H9 (cell line): ENCODE measurements at regions not wholly inside any gene's neighbourhood (a gene's known extent, or its start where the extent isn't known, plus 50 kb on each side); places are given as distances from the start of the nearest gene placed in this dataset.
A peak's percentile ranks its signal among the peaks of the same experiment; 100 is the strongest.
"Not testable (repeated sequence)": the region's sequence is repeated elsewhere in the genome, so short reads cannot be mapped to it uniquely, and the experiment has no call there.

ENCODE experiments used
- DNase-seq: peaks from one replicate; pipeline ENCODE4 v3.0.0-alpha.2; 2017
- H2AFZ ChIP-seq: one replicate; pipeline ENCODE4 v1.6.1; 2013; ENCODE audit warnings: mild to moderate bottlenecking, low read length, control low read depth, moderate library complexity
- H2AK5ac ChIP-seq: 2 replicates; pipeline ENCODE4 v1.6.1; 2013; ENCODE audit warnings: low read length, control low read depth, mixed read lengths; ENCODE audit not compliant: insufficient read length
- H2BK120ac ChIP-seq: one replicate; pipeline ENCODE4 v1.6.1; 2013; ENCODE audit warnings: low read depth, mild to moderate bottlenecking, low read length, control low read depth, inconsistent platforms; ENCODE audit not compliant: poor library complexity, severe bottlenecking
- H2BK12ac ChIP-seq: 2 replicates; pipeline ENCODE4 v1.6.1; 2013; ENCODE audit warnings: low read length, control low read depth, mixed read lengths, low read depth; ENCODE audit not compliant: insufficient read length
- H2BK15ac ChIP-seq: 2 replicates; pipeline ENCODE4 v1.6.1; 2013; ENCODE audit warnings: low read depth, low read length, control low read depth
- H2BK20ac ChIP-seq: one replicate; pipeline ENCODE4 v1.6.1; 2013; ENCODE audit warnings: low read depth, mild to moderate bottlenecking, low read length, control low read depth, inconsistent platforms; ENCODE audit not compliant: poor library complexity, severe bottlenecking
- H2BK5ac ChIP-seq: 2 replicates; pipeline ENCODE4 v1.6.1; 2013; ENCODE audit warnings: low read length, control low read depth, mixed read lengths; ENCODE audit not compliant: insufficient read length
- H3K14ac ChIP-seq: 2 replicates; pipeline ENCODE4 v1.6.1; 2013; ENCODE audit warnings: low read length, control low read depth; ENCODE audit not compliant: insufficient read depth
- H3K18ac ChIP-seq: 2 replicates; pipeline ENCODE4 v1.6.1; 2013; ENCODE audit warnings: low read depth, mild to moderate bottlenecking, mixed read lengths, low read length, control low read depth; ENCODE audit not compliant: insufficient read length
- H3K23ac ChIP-seq: 2 replicates; pipeline ENCODE4 v1.6.1; 2013; ENCODE audit warnings: low read length, control low read depth, mixed read lengths, low read depth; ENCODE audit not compliant: insufficient read length
- H3K23me2 ChIP-seq: 2 replicates; pipeline ENCODE4 v1.6.1; 2013; ENCODE audit warnings: low read depth, mild to moderate bottlenecking, mixed read lengths, low read length, control low read depth; ENCODE audit not compliant: insufficient read length, poor library complexity, severe bottlenecking
- H3K27ac ChIP-seq: 2 replicates; pipeline ENCODE4 v1.5.1; 2013; ENCODE audit warnings: low read length, control low read depth, mixed read lengths, low read depth; ENCODE audit not compliant: insufficient read length
- H3K27me3 ChIP-seq: 2 replicates; pipeline ENCODE4 v1.6.1; 2013; ENCODE audit warnings: low read length, control low read depth, inconsistent platforms; ENCODE audit not compliant: insufficient read depth
- H3K4ac ChIP-seq: 2 replicates; pipeline ENCODE4 v1.6.1; 2013; ENCODE audit warnings: low read depth, mild to moderate bottlenecking, control low read depth, inconsistent platforms, low read length, moderate library complexity
- H3K4me1 ChIP-seq: 2 replicates; pipeline ENCODE4 v1.6.1; 2013; ENCODE audit warnings: low read length, control low read depth, inconsistent platforms; ENCODE audit not compliant: insufficient read depth
- H3K4me2 ChIP-seq: 2 replicates; pipeline ENCODE4 v1.6.1; 2013; ENCODE audit warnings: low read length, control low read depth, mixed read lengths; ENCODE audit not compliant: insufficient read length, insufficient read depth
- H3K56ac ChIP-seq: 2 replicates; pipeline ENCODE4 v1.6.1; 2013; ENCODE audit warnings: low read depth, mild to moderate bottlenecking, mixed read lengths, low read length, control low read depth; ENCODE audit not compliant: insufficient read length
- H3K79me1 ChIP-seq: 2 replicates; pipeline ENCODE4 v1.6.1; 2013; ENCODE audit warnings: low read depth, mild to moderate bottlenecking, moderate library complexity, low read length, control low read depth, inconsistent platforms; ENCODE audit not compliant: insufficient read depth, poor library complexity, severe bottlenecking
- H3K79me2 ChIP-seq: 2 replicates; pipeline ENCODE4 v1.6.1; 2013; ENCODE audit warnings: low read length, control low read depth, inconsistent platforms; ENCODE audit not compliant: insufficient read depth
- H3K9ac ChIP-seq: 2 replicates; pipeline ENCODE4 v1.6.1; 2013; ENCODE audit warnings: low read length, control low read depth, mixed read lengths; ENCODE audit not compliant: insufficient read length; ENCODE audit errors: extremely low read depth
- H3K9me3 ChIP-seq: one replicate; pipeline ENCODE4 v1.6.1; 2013; ENCODE audit warnings: low read depth, low read length, inconsistent platforms; ENCODE audit not compliant: control insufficient read depth
- H3T11ph ChIP-seq: one replicate; pipeline ENCODE4 v1.6.1; 2013; ENCODE audit warnings: mild to moderate bottlenecking, low read length, control low read depth, inconsistent platforms
- H4K20me1 ChIP-seq: one replicate; pipeline ENCODE4 v1.6.1; 2013; ENCODE audit not compliant: control insufficient read depth, insufficient read length, insufficient read depth
- H4K5ac ChIP-seq: 2 replicates; pipeline ENCODE4 v1.6.1; 2013; ENCODE audit warnings: low read depth, mild to moderate bottlenecking, mixed read lengths, low read length, control low read depth; ENCODE audit not compliant: insufficient read length
- H4K8ac ChIP-seq: replicated peaks from 2 replicates; pipeline ENCODE4 v1.6.1; 2013; ENCODE audit warnings: low read length, control low read depth, mixed read lengths, low read depth; ENCODE audit not compliant: insufficient read length
- H4K91ac ChIP-seq: 2 replicates; pipeline ENCODE4 v1.6.1; 2013; ENCODE audit warnings: low read depth, mild to moderate bottlenecking, moderate library complexity, mixed read lengths, low read length, control low read depth; ENCODE audit not compliant: insufficient read length
- H3K27ac Mint-ChIP-seq, 3 experiments: 2 replicates in 2 of 3; 3 replicates in 1 of 3; pipeline ENCODE4 v1.8.0; 2020 to 2021; ENCODE audit warnings: mixed read lengths in 3 of 3, mild to moderate bottlenecking in 1 of 3, moderate library complexity in 1 of 3
- H3K27me3 Mint-ChIP-seq: 2 replicates; pipeline ENCODE4 v1.8.0; 2021; ENCODE audit warnings: low read depth, mild to moderate bottlenecking, moderate library complexity, mixed read lengths
- H3K36me3 Mint-ChIP-seq, 3 experiments: 2 replicates in 2 of 3; 3 replicates in 1 of 3; pipeline ENCODE4 v1.8.0; 2020 to 2021; ENCODE audit warnings: low read depth in 3 of 3, mixed read lengths in 3 of 3; ENCODE audit not compliant: insufficient read depth in 1 of 3
- H3K4me1 Mint-ChIP-seq, 2 experiments: 2 replicates each; pipeline ENCODE4 v1.8.0; 2020; ENCODE audit warnings: mixed read lengths in 2 of 2
- H3K4me3 Mint-ChIP-seq, 2 experiments: 2 replicates in 1 of 2; 3 replicates in 1 of 2; pipeline ENCODE4 v1.8.0; 2020 to 2021; ENCODE audit warnings: mild to moderate bottlenecking in 2 of 2, mixed read lengths in 2 of 2, moderate library complexity in 1 of 2
- H3K9me3 Mint-ChIP-seq, 2 experiments: 2 replicates in 1 of 2; 3 replicates in 1 of 2; pipeline ENCODE4 v1.8.0; 2020; ENCODE audit warnings: mild to moderate bottlenecking in 2 of 2, mixed read lengths in 2 of 2, moderate library complexity in 1 of 2
- CTCF ChIP-seq: fragments of 200-600 bp; sonication (generic); conservative IDR thresholded peaks from 3 replicates; pipeline ENCODE4 v1.8.0; 2021; ENCODE audit warnings: antibody characterized with exemption, mild to moderate bottlenecking
- WGBS: extraction: QIAGEN DNeasy Blood & Tissue Kit; methylation state at CpG from one replicate; pipeline ENCODE4 v1.1.7; 2013; ENCODE audit warnings: missing lambda C conversion rate, low lambda C conversion rate, mixed read lengths; ENCODE audit not compliant: insufficient read length; ENCODE audit errors: extremely low coverage; 5-methylcytosine and 5-hydroxymethylcytosine counted together

- no peak overlapping the region for H3K27ac ChIP-seq
- no peak overlapping the region for H4K8ac ChIP-seq
- no peak overlapping the region for H3K9ac ChIP-seq
- Mint-ChIP-seq H3K27ac (no peak overlapping the region), H3K4me1 (peaks cover 5 to 8% of the 10 kb centered on the region in 2 experiments; a peak in 3 of 4 replicates), H3K27me3 (no peaks in the 10 kb centered on the region; the same call in none of the 2 replicates), H3K4me3 (peak overlapping the region in 1 of 2 experiments; percentile 19; a peak in 1 of 5 replicates), H3K9me3 (no peaks in the 10 kb centered on the region), H3K36me3 (no peaks in the 10 kb centered on the region)
- WGBS, result no CpG with 5 or more reads among the region's 9 CpGs
- H3K9me3 ChIP-seq, result no peaks in the 10 kb centered on the region
- H4K5ac ChIP-seq, result no peak overlapping the region
- no peaks in the 10 kb centered on the region for H3K4me1 ChIP-seq
- no peak overlapping the region for H3K56ac ChIP-seq
- no peak overlapping the region for H3K4ac ChIP-seq
- H3K23me2 ChIP-seq, result no peaks in the 10 kb centered on the region
- TF ChIP-seq CTCF, result peak; percentile 79
- no peak overlapping the region for H3T11ph ChIP-seq
- H3K4me2 ChIP-seq, result no peak overlapping the region
- peak; percentile 32 for DNase-seq
- no peak overlapping the region for H2AK5ac ChIP-seq
- H2BK15ac ChIP-seq, result no peak overlapping the region
- H2AFZ ChIP-seq, result no peak overlapping the region
- no peak overlapping the region for H2BK5ac ChIP-seq
- H2BK20ac ChIP-seq, result no peak overlapping the region
- H2BK12ac ChIP-seq, result no peak overlapping the region
- no peaks in the 10 kb centered on the region for H3K79me2 ChIP-seq
- H3K27me3 ChIP-seq, result no peaks in the 10 kb centered on the region
- H3K23ac ChIP-seq, result no peak overlapping the region
- H3K18ac ChIP-seq, result no peak overlapping the region
- no peaks in the 10 kb centered on the region for H4K20me1 ChIP-seq
- H2BK120ac ChIP-seq, result no peak overlapping the region
- no peaks in the 10 kb centered on the region for H3K79me1 ChIP-seq
- H4K91ac ChIP-seq, result no peak overlapping the region
- H3K14ac ChIP-seq, result no peak overlapping the region
Measured at GRCh38 chr6:28683945-28684538, 158.4 kb downstream of the GPX5 start.

- not testable (repeated sequence) for H3K9me3 ChIP-seq, H3T11ph ChIP-seq, H3K27me3 Mint-ChIP-seq, H3K56ac ChIP-seq, H3K27me3 ChIP-seq, H4K8ac ChIP-seq, H4K20me1 ChIP-seq, H4K5ac ChIP-seq, DNase-seq, H2BK20ac ChIP-seq, H3K23ac ChIP-seq, H3K36me3 Mint-ChIP-seq, H3K27ac ChIP-seq, H2BK15ac ChIP-seq, H3K79me2 ChIP-seq, H2BK120ac ChIP-seq, H2AFZ ChIP-seq, H3K4me1 ChIP-seq, H3K4me1 Mint-ChIP-seq, H3K18ac ChIP-seq, H3K14ac ChIP-seq, H3K4ac ChIP-seq, H3K4me3 Mint-ChIP-seq, H3K79me1 ChIP-seq, H2BK12ac ChIP-seq, H2AK5ac ChIP-seq, H4K91ac ChIP-seq, H3K9me3 Mint-ChIP-seq, H2BK5ac ChIP-seq, H3K9ac ChIP-seq, H3K4me2 ChIP-seq, H3K27ac Mint-ChIP-seq, H3K23me2 ChIP-seq
- no CpG with 5 or more reads among the region's 3 CpGs for WGBS
Measured at GRCh38 chr6:28685960-28686359, 160.3 kb downstream of the GPX5 start.
